Neural progenitor cell (in vitro differentiated cells): ENCODE measurements at regions not wholly inside any gene's neighbourhood (a gene's known extent, or its start where the extent isn't known, plus 50 kb on each side); places are given as distances from the start of the nearest gene placed in this dataset.

Experiments used
- EZH2 ChIP-seq: fragments of 200-600 bp; sonication (generic); IDR thresholded peaks from 2 replicates; pipeline ENCODE4 v1.6.1; 2017; ENCODE audit warnings: antibody characterized with exemption, mild to moderate bottlenecking, moderate library complexity
- EZH2phosphoT487 ChIP-seq: fragments of 200-600 bp; sonication (generic); IDR thresholded peaks from 2 replicates; pipeline ENCODE4 v1.6.1; 2017; ENCODE audit warnings: antibody characterized with exemption
- TF ChIP-seq, protein P1 (sequence below): fragments of 200-600 bp; sonication (generic); IDR thresholded peaks from 2 replicates; pipeline ENCODE4 v1.5.1; 2017; ENCODE audit warnings: antibody characterized with exemption, mild to moderate bottlenecking

DNA sequence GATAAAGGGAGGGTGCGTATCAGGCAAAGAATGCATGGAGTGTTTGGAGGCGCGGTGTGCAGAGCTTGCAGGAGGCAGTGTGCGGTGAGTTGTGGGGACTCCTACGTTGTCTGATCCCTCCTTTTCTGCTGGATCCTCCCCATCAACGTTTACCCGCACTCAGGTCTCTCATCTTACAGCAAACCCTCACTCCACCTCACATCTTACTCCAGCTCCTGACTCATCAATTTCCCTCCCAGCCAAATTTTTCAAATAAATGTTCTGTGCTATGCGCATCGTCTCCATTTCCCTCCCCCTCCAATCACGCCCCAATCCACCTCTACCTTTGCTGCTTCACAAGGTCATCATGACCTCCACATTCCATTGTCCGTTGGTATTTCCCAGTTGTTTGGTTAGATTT, 138.9 kb upstream of the KLF4 start:
- TF ChIP-seq, protein P1, sequence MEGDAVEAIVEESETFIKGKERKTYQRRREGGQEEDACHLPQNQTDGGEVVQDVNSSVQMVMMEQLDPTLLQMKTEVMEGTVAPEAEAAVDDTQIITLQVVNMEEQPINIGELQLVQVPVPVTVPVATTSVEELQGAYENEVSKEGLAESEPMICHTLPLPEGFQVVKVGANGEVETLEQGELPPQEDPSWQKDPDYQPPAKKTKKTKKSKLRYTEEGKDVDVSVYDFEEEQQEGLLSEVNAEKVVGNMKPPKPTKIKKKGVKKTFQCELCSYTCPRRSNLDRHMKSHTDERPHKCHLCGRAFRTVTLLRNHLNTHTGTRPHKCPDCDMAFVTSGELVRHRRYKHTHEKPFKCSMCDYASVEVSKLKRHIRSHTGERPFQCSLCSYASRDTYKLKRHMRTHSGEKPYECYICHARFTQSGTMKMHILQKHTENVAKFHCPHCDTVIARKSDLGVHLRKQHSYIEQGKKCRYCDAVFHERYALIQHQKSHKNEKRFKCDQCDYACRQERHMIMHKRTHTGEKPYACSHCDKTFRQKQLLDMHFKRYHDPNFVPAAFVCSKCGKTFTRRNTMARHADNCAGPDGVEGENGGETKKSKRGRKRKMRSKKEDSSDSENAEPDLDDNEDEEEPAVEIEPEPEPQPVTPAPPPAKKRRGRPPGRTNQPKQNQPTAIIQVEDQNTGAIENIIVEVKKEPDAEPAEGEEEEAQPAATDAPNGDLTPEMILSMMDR: no peak
- TF ChIP-seq EZH2 (no peak), EZH2phosphoT487 (no peak)
